HEK293 (cell line): ENCODE measurements at regions not wholly inside any gene's neighbourhood (a gene's known extent, or its start where the extent isn't known, plus 50 kb on each side); places are given as distances from the start of the nearest gene placed in this dataset.

Experiments
- CTCF ChIA-PET: fragments of 350-600 bp; formaldehyde crosslinking; extraction: SDS; loops from one replicate; lab custom pipeline; 2021; ENCODE audit warnings: antibody characterized with exemption; lab: Yijun Ruan, JAX
- POLR2A ChIA-PET: fragments of 300-600 bp; formaldehyde crosslinking; extraction: SDS; loops from one replicate; lab custom pipeline; 2020; ENCODE audit warnings: antibody characterized with exemption, inconsistent platforms; lab: Yijun Ruan, JAX
- H3K27ac ChIP-seq: fragments of 200-500 bp; sonication (Bioruptor generic); 2 replicates; pipeline ENCODE4 v1.5.1; 2014; ENCODE audit warnings: low read depth, low read length, control low read depth, inconsistent platforms; ENCODE audit errors: extremely low read depth
- H3K36me3 ChIP-seq, 2 experiments: fragments of 200-500 bp in 1 of 2; sonication (Bioruptor generic) in 1 of 2; 1 replicate in 1 of 2; 2 replicates in 1 of 2; pipeline ENCODE4 v1.5.1; 2014 to 2017; ENCODE audit warnings: inconsistent platforms in 2 of 2, low read length in 2 of 2; ENCODE audit not compliant: control insufficient read depth in 2 of 2, insufficient read depth in 1 of 2
- H3K4me1 ChIP-seq: fragments of 200-500 bp; sonication (Bioruptor generic); 2 replicates; pipeline ENCODE4 v1.5.1; 2014; ENCODE audit warnings: mild to moderate bottlenecking, low read length, inconsistent platforms; ENCODE audit not compliant: control insufficient read depth, insufficient read depth
- H3K4me3 ChIP-seq: 2 replicates; pipeline ENCODE4 v1.5.1; 2011; ENCODE audit warnings: low read depth, mild to moderate bottlenecking, control low read depth, low read length, moderate library complexity
- H3K9me3 ChIP-seq: fragments of 200-500 bp; sonication (Bioruptor generic); 2 replicates; pipeline ENCODE4 v1.5.1; 2014; ENCODE audit warnings: low read depth, low read length, inconsistent platforms; ENCODE audit not compliant: control insufficient read depth, insufficient read depth
- FEZF1 ChIP-seq: fragments of 450-650 bp; formaldehyde crosslinking; IDR thresholded peaks from 2 replicates; pipeline ENCODE4 v1.5.1; 2016; ENCODE audit warnings: missing biosample characterization, missing genetic modification characterization
- HOXA7 ChIP-seq: sonication (generic); formaldehyde crosslinking; IDR thresholded peaks from 2 replicates; pipeline ENCODE4 v1.8.1; 2022; ENCODE audit warnings: missing genetic modification reagents, borderline replicate concordance
- KLF8 ChIP-seq: fragments of 450-650 bp; formaldehyde crosslinking; IDR thresholded peaks from 2 replicates; pipeline ENCODE4 v1.5.1; 2016; ENCODE audit warnings: missing biosample characterization, missing genetic modification characterization
- RBAK ChIP-seq: fragments of 450-650 bp; formaldehyde crosslinking; IDR thresholded peaks from 2 replicates; pipeline ENCODE4 v1.5.1; 2016; ENCODE audit warnings: missing biosample characterization, missing genetic modification characterization
- SALL2 ChIP-seq: fragments of 450-650 bp; formaldehyde crosslinking; IDR thresholded peaks from 2 replicates; pipeline ENCODE4 v1.5.0; 2017; ENCODE audit warnings: missing biosample characterization, mild to moderate bottlenecking, missing genetic modification characterization, borderline replicate concordance
- SETDB1 ChIP-seq: IDR thresholded peaks from one replicate; pipeline ENCODE4 v1.6.1; 2017; ENCODE audit warnings: mild to moderate bottlenecking, low read length, moderate library complexity, mixed read lengths; ENCODE audit not compliant: insufficient read length
- WT1 ChIP-seq: fragments of 450-650 bp; formaldehyde crosslinking; IDR thresholded peaks from 2 replicates; pipeline ENCODE4 v1.5.1; 2016; ENCODE audit warnings: missing biosample characterization, missing genetic modification characterization
- ZBTB48 ChIP-seq: fragments of 450-650 bp; formaldehyde crosslinking; IDR thresholded peaks from 2 replicates; pipeline ENCODE4 v1.5.1; 2016; ENCODE audit warnings: missing biosample characterization, missing genetic modification characterization
- ZFP69B ChIP-seq: fragments of 450-650 bp; formaldehyde crosslinking; IDR thresholded peaks from 2 replicates; pipeline ENCODE4 v1.5.1; 2016; ENCODE audit warnings: missing biosample characterization, missing genetic modification characterization
- ZNF140 ChIP-seq: fragments of 450-650 bp; formaldehyde crosslinking; IDR thresholded peaks from 2 replicates; pipeline ENCODE4 v1.5.1; 2016; ENCODE audit warnings: missing biosample characterization, missing genetic modification characterization
- ZNF175 ChIP-seq: fragments of 450-650 bp; formaldehyde crosslinking; IDR thresholded peaks from 2 replicates; pipeline ENCODE4 v1.5.1; 2016; ENCODE audit warnings: missing biosample characterization, missing genetic modification characterization
- ZNF184 ChIP-seq: fragments of 450-650 bp; IDR thresholded peaks from 2 replicates; pipeline ENCODE4 v1.5.1; 2018; ENCODE audit warnings: missing biosample characterization, mild to moderate bottlenecking, missing genetic modification characterization
- ZNF19 ChIP-seq: fragments of 450-650 bp; formaldehyde crosslinking; IDR thresholded peaks from 2 replicates; pipeline ENCODE4; 2016; ENCODE audit warnings: missing biosample characterization, missing genetic modification characterization, low read depth
- ZNF266 ChIP-seq: fragments of 450-650 bp; formaldehyde crosslinking; IDR thresholded peaks from 2 replicates; pipeline ENCODE4 v1.5.1; 2016; ENCODE audit warnings: missing biosample characterization, missing genetic modification characterization, low read depth
- ZNF324 ChIP-seq: fragments of 450-650 bp; formaldehyde crosslinking; IDR thresholded peaks from 2 replicates; pipeline ENCODE4 v1.5.1; 2016; ENCODE audit warnings: missing biosample characterization, missing genetic modification characterization
- ZNF341 ChIP-seq: fragments of 450-650 bp; formaldehyde crosslinking; IDR thresholded peaks from 2 replicates; pipeline ENCODE4; 2016; ENCODE audit warnings: low read depth, missing biosample characterization, missing genetic modification characterization
- ZNF521 ChIP-seq: fragments of 450-650 bp; formaldehyde crosslinking; IDR thresholded peaks from 2 replicates; pipeline ENCODE4 v1.5.1; 2017; ENCODE audit warnings: missing biosample characterization, mild to moderate bottlenecking, missing genetic modification characterization
- ZNF544 ChIP-seq: fragments of 450-650 bp; formaldehyde crosslinking; IDR thresholded peaks from 2 replicates; pipeline ENCODE4 v1.5.0; 2017; ENCODE audit warnings: missing biosample characterization, missing genetic modification characterization
- ZNF558 ChIP-seq: fragments of 450-650 bp; formaldehyde crosslinking; IDR thresholded peaks from 2 replicates; pipeline ENCODE4 v1.5.1; 2016; ENCODE audit warnings: missing biosample characterization, missing genetic modification characterization
- ZNF624 ChIP-seq: fragments of 450-650 bp; formaldehyde crosslinking; IDR thresholded peaks from 2 replicates; pipeline ENCODE4 v1.5.1; 2017; ENCODE audit warnings: missing biosample characterization, missing genetic modification characterization
- ZNF76 ChIP-seq: fragments of 450-650 bp; formaldehyde crosslinking; IDR thresholded peaks from 2 replicates; pipeline ENCODE4; 2016; ENCODE audit warnings: low read depth, missing biosample characterization, missing genetic modification characterization, borderline replicate concordance
- ZNF768 ChIP-seq: fragments of 450-650 bp; formaldehyde crosslinking; IDR thresholded peaks from 2 replicates; pipeline ENCODE4 v1.5.1; 2018; ENCODE audit warnings: missing biosample characterization, mild to moderate bottlenecking, missing genetic modification characterization
- ZNF777 ChIP-seq: fragments of 450-650 bp; formaldehyde crosslinking; IDR thresholded peaks from 2 replicates; pipeline ENCODE4 v1.5.1; 2017; ENCODE audit warnings: missing biosample characterization, missing genetic modification characterization, borderline replicate concordance
- TF ChIP-seq, protein P1 (sequence below): fragments of 450-650 bp; formaldehyde crosslinking; IDR thresholded peaks from 2 replicates; pipeline ENCODE4 v1.5.1; 2016; ENCODE audit warnings: missing biosample characterization, missing genetic modification characterization
- TF ChIP-seq, protein P2 (sequence below): fragments of 450-650 bp; formaldehyde crosslinking; IDR thresholded peaks from 2 replicates; pipeline ENCODE4 v1.5.1; 2017; ENCODE audit warnings: missing biosample characterization, mild to moderate bottlenecking, missing genetic modification characterization, moderate library complexity
- TF ChIP-seq, protein P3 (sequence below): fragments of 450-650 bp; formaldehyde crosslinking; IDR thresholded peaks from 2 replicates; pipeline ENCODE4 v1.5.1; 2016; ENCODE audit warnings: missing biosample characterization, missing genetic modification characterization

DNA sequence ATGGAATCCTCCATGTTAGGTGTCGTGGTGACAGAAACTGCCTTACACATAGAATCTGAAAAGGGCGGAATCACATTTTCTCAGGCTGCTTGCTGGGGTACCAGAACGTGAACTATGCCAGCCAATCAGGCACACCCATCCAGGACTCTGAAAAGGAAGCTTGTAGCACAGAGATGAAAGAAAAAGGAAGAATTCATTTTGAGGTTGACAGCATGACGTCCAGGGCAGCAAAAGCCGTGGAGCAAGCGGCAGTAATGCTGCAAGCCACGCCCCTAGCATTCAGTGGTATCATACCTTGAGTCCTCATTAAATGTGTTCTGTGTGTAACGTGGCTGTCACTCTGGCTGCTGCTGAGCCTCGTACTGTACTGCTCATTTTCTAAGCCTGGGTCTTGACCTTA, 304.0 kb downstream of the DYSF start (continued):
- TF ChIP-seq, protein P1, sequence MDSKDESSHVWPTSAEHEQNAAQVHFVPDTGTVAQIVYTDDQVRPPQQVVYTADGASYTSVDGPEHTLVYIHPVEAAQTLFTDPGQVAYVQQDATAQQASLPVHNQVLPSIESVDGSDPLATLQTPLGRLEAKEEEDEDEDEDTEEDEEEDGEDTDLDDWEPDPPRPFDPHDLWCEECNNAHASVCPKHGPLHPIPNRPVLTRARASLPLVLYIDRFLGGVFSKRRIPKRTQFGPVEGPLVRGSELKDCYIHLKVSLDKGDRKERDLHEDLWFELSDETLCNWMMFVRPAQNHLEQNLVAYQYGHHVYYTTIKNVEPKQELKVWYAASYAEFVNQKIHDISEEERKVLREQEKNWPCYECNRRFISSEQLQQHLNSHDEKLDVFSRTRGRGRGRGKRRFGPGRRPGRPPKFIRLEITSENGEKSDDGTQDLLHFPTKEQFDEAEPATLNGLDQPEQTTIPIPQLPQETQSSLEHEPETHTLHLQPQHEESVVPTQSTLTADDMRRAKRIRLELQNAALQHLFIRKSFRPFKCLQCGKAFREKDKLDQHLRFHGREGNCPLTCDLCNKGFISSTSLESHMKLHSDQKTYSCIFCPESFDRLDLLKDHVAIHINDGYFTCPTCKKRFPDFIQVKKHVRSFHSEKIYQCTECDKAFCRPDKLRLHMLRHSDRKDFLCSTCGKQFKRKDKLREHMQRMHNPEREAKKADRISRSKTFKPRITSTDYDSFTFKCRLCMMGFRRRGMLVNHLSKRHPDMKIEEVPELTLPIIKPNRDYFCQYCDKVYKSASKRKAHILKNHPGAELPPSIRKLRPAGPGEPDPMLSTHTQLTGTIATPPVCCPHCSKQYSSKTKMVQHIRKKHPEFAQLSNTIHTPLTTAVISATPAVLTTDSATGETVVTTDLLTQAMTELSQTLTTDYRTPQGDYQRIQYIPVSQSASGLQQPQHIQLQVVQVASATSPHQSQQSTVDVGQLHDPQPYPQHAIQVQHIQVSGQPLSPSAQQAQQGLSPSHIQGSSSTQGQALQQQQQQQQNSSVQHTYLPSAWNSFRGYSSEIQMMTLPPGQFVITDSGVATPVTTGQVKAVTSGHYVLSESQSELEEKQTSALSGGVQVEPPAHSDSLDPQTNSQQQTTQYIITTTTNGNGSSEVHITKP (tag by site-specific recombination), result no peak
- TF ChIP-seq ZNF76 (tag by site-specific recombination) (no peak), ZNF768 (tag by site-specific recombination) (no peak), ZNF266 (tag by site-specific recombination) (no peak), KLF8 (tag by site-specific recombination) (no peak), ZNF544 (tag by site-specific recombination) (no peak), ZNF341 (no peak)

DNA sequence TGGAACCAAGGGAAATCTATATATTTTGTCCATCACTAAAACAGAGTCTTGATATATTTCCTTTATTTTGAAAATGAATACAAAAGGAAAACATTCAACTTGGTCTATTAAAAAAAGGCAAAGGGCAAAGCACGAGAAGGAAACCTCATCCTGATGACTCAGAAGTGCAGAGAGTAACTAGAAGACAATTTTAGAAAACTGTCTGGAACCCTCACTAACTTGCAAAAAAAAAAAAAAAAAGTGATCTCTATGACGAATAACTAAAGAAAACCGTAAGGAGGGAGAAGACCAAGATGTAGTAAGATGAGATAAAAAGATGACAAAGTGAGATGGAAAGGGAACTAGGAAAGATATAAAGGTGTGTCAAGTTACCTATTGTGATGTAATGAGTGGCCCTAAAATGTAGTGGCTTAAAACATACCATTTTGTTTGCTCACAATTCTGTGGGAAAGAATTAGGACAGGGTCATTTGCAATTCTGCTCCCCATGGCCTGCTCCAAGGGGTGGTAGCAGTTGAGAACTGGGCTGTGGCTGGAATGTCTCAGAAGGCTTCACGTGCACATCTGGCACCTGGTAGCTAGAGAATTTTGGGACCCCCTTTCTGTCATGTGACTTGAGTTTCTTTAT, 303.0 kb downstream of the DYSF start:
- no peaks in the 10 kb centered on the region for H3K9me3 ChIP-seq
- H3K4me1 ChIP-seq, result no peaks in the 10 kb centered on the region
- ChIA-PET POLR2A (no interaction called here), CTCF (no interaction called here)
- no peak overlapping the region for H3K4me3 ChIP-seq
- H3K27ac ChIP-seq, result no peak overlapping the region
- H3K36me3 ChIP-seq, result no peaks in the 10 kb centered on the region
- TF ChIP-seq ZNF140 (tag by site-specific recombination), result peak; percentile 75; the same call in 1 of the 2 replicates
- TF ChIP-seq WT1 (tag by site-specific recombination), result no peak
- TF ChIP-seq ZBTB48 (tag by site-specific recombination), result no peak

DNA sequence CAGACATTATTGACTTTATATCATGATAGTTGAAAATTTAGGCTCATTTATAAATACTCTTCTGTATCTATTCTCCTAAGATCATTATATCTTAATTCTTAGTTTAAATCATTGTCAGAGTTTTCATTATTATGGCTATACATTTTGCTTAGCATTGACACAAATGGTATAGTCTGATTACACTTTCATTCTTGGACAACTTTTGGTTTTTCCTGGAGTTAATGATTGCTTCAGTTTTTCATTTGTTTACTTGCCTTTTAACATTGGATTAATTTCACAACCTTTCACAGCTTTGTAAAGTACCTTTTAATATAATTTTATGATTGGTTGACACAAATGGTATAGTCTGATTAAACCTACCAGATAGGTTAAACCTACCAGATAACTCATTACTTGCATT, 298.2 kb downstream of the DYSF start:
- Histone ChIP-seq H3K4me1 (no peaks in the 10 kb centered on the region), H3K9me3 (no peaks in the 10 kb centered on the region), H3K36me3 (no peaks in the 10 kb centered on the region), H3K27ac (no peak overlapping the region), H3K4me3 (no peak overlapping the region)
- ChIA-PET POLR2A (no interaction called here), CTCF (interaction anchor here (1.2 kb wide), 1 partner anchor 203 kb away, joined by 3 read pairs; no protein-coding TSS in a partner anchor)
- TF ChIP-seq ZNF324 (no peak), SETDB1 (peak; percentile 66)

DNA sequence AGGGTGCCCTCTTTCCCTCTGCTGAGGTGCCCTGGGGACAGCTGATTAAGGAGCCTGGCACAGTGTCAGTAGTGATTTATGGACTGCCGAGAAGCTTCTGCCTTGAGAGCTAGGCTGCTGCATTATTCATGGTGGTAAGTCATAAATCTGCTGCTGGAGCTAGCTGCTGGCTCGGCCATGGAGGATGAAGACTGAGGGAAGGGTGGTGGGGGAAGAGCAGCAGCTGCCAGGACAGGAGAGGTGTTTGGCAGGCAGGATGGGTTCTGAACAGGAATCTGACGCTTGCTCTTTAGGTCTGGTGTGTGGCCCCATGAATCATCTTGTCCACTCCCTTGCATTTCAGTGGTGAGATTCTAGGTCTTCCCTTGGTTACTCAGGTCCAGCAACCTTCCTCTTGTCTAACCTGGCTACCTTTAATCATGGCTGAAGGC, 296.3 kb downstream of the DYSF start:
- no peak overlapping the region for H3K27ac ChIP-seq
- H3K36me3 ChIP-seq, result no peaks in the 10 kb centered on the region
- no peaks in the 10 kb centered on the region for H3K9me3 ChIP-seq
- no peak overlapping the region for H3K4me3 ChIP-seq
- ChIA-PET CTCF (interaction anchor here (0.6 kb wide), 1 partner anchor 484 kb away, joined by 5 read pairs; no protein-coding TSS in a partner anchor), POLR2A (no interaction called here)
- no peaks in the 10 kb centered on the region for H3K4me1 ChIP-seq
- TF ChIP-seq ZNF184 (tag by site-specific recombination), result no peak
- TF ChIP-seq ZNF558 (tag by site-specific recombination), result no peak
- TF ChIP-seq SALL2 (tag by site-specific recombination), result no peak
- no peak for TF ChIP-seq ZNF19 (tag by site-specific recombination)
- no peak for TF ChIP-seq ZFP69B (tag by site-specific recombination)
- no peak for TF ChIP-seq ZNF777 (tag by site-specific recombination)
- TF ChIP-seq ZNF175, result no peak
- TF ChIP-seq ZNF521 (tag by site-specific recombination), result no peak
- TF ChIP-seq ZNF624 (tag by site-specific recombination), result no peak
- TF ChIP-seq HOXA7 (CRISPR knock-in tag), result no peak
- no peak for TF ChIP-seq FEZF1 (tag by site-specific recombination)
- TF ChIP-seq RBAK (tag by site-specific recombination), result no peak
- TF ChIP-seq, protein P2, sequence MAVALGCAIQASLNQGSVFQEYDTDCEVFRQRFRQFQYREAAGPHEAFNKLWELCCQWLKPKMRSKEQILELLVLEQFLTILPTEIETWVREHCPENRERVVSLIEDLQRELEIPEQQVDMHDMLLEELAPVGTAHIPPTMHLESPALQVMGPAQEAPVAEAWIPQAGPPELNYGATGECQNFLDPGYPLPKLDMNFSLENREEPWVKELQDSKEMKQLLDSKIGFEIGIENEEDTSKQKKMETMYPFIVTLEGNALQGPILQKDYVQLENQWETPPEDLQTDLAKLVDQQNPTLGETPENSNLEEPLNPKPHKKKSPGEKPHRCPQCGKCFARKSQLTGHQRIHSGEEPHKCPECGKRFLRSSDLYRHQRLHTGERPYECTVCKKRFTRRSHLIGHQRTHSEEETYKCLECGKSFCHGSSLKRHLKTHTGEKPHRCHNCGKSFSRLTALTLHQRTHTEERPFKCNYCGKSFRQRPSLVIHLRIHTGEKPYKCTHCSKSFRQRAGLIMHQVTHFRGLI (tag by site-specific recombination), result no peak
- TF ChIP-seq, protein P3, sequence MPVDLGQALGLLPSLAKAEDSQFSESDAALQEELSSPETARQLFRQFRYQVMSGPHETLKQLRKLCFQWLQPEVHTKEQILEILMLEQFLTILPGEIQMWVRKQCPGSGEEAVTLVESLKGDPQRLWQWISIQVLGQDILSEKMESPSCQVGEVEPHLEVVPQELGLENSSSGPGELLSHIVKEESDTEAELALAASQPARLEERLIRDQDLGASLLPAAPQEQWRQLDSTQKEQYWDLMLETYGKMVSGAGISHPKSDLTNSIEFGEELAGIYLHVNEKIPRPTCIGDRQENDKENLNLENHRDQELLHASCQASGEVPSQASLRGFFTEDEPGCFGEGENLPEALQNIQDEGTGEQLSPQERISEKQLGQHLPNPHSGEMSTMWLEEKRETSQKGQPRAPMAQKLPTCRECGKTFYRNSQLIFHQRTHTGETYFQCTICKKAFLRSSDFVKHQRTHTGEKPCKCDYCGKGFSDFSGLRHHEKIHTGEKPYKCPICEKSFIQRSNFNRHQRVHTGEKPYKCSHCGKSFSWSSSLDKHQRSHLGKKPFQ (tag by site-specific recombination), result no peak
